ENCODE measurements at regions not wholly inside any gene's neighbourhood (a gene's known extent, or its start where the extent isn't known, plus 50 kb on each side); places are given as distances from the start of the nearest gene placed in this dataset.

- H3K4me3 ChIP-seq (ENCODE audit: low read depth, poor library complexity, severe bottlenecking): no peak overlapping the region
- TF ChIP-seq POLR2A (IDR thresholded peaks at IDR 0.05): no peak
- no peak for TF ChIP-seq CTCF (IDR thresholded peaks at IDR 0.05)
- no peak for DNase-seq (ENCODE audit: low spot score in 2 of 2)
- intact Hi-C loops (cut with DNase I; ENCODE audit: low total_unique reads): no loop called here
Observed at GRCh38 chr3:76788206-76788605, 251.7 kb upstream of the ROBO2 start.

GRCh38 chr3:76789237-76789636 is 250.7 kb upstream of the ROBO2 start:
- no peak overlapping the region for H3K4me3 ChIP-seq (ENCODE audit: low read depth, poor library complexity, severe bottlenecking)
- TF ChIP-seq CTCF (IDR thresholded peaks at IDR 0.05) (no peak), POLR2A (IDR thresholded peaks at IDR 0.05) (no peak)
- no peak for DNase-seq (ENCODE audit: low spot score in 2 of 2)
- 64 to 66% methylated on average over 4 of the region's 4 CpGs for WGBS, 2 donors
- intact Hi-C loops (cut with DNase I; ENCODE audit: low total_unique reads): no loop called here

- DNase-seq (ENCODE audit: low spot score in 2 of 2): no peak
- WGBS, 2 donors: 80% methylated on average over 1 of the region's 1 CpG
- no peak overlapping the region for H3K4me3 ChIP-seq (ENCODE audit: low read depth, poor library complexity, severe bottlenecking)
- intact Hi-C loops (cut with DNase I; ENCODE audit: low total_unique reads): no loop called here
- no peak for TF ChIP-seq POLR2A (IDR thresholded peaks at IDR 0.05)
- TF ChIP-seq CTCF (IDR thresholded peaks at IDR 0.05): no peak
Observed at GRCh38 chr3:76811418-76811817, 228.5 kb upstream of the ROBO2 start.

- no peak for TF ChIP-seq POLR2A (IDR thresholded peaks at IDR 0.05)
- WGBS, 2 donors: 18 to 25% methylated on average over 2 of the region's 2 CpGs
- no peak overlapping the region for H3K4me3 ChIP-seq (ENCODE audit: low read depth, poor library complexity, severe bottlenecking)
- intact Hi-C loops (cut with DNase I; ENCODE audit: low total_unique reads): no loop called here
- no peak for DNase-seq (ENCODE audit: low spot score in 2 of 2)
Observed at GRCh38 chr3:76812649-76813242, 227.2 kb upstream of the ROBO2 start.

GRCh38 chr3:76815561-76815960 is 224.3 kb upstream of the ROBO2 start:
- TF ChIP-seq POLR2A (IDR thresholded peaks at IDR 0.05) (no peak), CTCF (IDR thresholded peaks at IDR 0.05) (no peak)
- WGBS, 2 donors: 59 to 75% methylated on average over 1 of the region's 1 CpG
- intact Hi-C loops (cut with DNase I; ENCODE audit: low total_unique reads): no loop called here
- no peak for DNase-seq (ENCODE audit: low spot score in 2 of 2)
- H3K4me3 ChIP-seq (ENCODE audit: low read depth, poor library complexity, severe bottlenecking): no peak overlapping the region

GRCh38 chr3:76820481-76820880 is 219.4 kb upstream of the ROBO2 start:
- intact Hi-C loops (cut with DNase I; ENCODE audit: low total_unique reads): no loop called here
- no peak overlapping the region for H3K4me3 ChIP-seq (ENCODE audit: low read depth, poor library complexity, severe bottlenecking)
- TF ChIP-seq POLR2A (IDR thresholded peaks at IDR 0.05) (no peak), CTCF (IDR thresholded peaks at IDR 0.05) (no peak)
- no peak for DNase-seq (ENCODE audit: low spot score in 2 of 2)
- WGBS, 2 donors: 82 to 90% methylated on average over 1 of the region's 1 CpG

Data from lower leg skin (tissue), 4 donors.